HCT116 (cell line): ENCODE measurements at regions not wholly inside any gene's neighbourhood (a gene's known extent, or its start where the extent isn't known, plus 50 kb on each side); places are given as distances from the start of the nearest gene placed in this dataset.

Source experiments
- ATAC-seq: fragments of 200-7000 bp; cut with Tn5 transposase; 2 replicates; pipeline ENCODE4 v1.9.1; 2020; ENCODE audit warnings: mild to moderate bottlenecking, moderate library complexity
- BruUV-seq: library from RNA; stranded (reverse); fragments of 400-500 nt; replicated peaks from 2 replicates; lab custom pipeline; 2021; lab: Mats Ljungman, UMichigan
- CTCF ChIA-PET: fragments of 300-600 bp; sonication (Branson Sonifier 250); formaldehyde crosslinking; loops from one replicate; lab custom pipeline; 2021; ENCODE audit warnings: antibody characterized with exemption; lab: Charles Lee
- POLR2A ChIA-PET: fragments of 300-600, 350-600 bp; sonication (Branson Sonifier 250); formaldehyde crosslinking; loops from one replicate; lab custom pipeline; 2021; ENCODE audit warnings: antibody characterized with exemption; lab: Charles Lee
- RAD21 ChIA-PET, 2 experiments: fragments of 300-600 bp; sonication (Branson Sonifier 250); formaldehyde crosslinking; loops; one replicate each; lab custom pipeline; 2023; ENCODE audit warnings: low total read pairs in 2 of 2; ENCODE audit not compliant: uncharacterized antibody in 2 of 2, unreplicated experiment in 2 of 2, low non-redundant PET in 1 of 2; lab: Charles Lee
- DNase-seq: peaks from one replicate; pipeline ENCODE4 v3.0.0-alpha.2; 2010; ENCODE audit warnings: low read depth, low spot score
- H2AFZ ChIP-seq: fragments of 200-600 bp; shearing (Covaris generic), sonication (generic); 2 replicates; pipeline ENCODE4 v1.6.1; 2017; ENCODE audit warnings: low read depth, mixed run types, mixed read lengths, antibody characterized with exemption, low read length; ENCODE audit not compliant: poor library complexity, severe bottlenecking
- H3K27ac ChIP-seq: 2 replicates; pipeline ENCODE4 v1.5.1; 2012; ENCODE audit warnings: low read depth, low read length
- H3K27me3 ChIP-seq: fragments of 200-600 bp; sonication (generic); 2 replicates; pipeline ENCODE4 v1.6.1; 2016; ENCODE audit warnings: mixed run types, low read length, mixed read lengths; ENCODE audit not compliant: insufficient read depth
- H3K36me3 ChIP-seq, 2 experiments: fragments of 200-500 bp in 1 of 2; fragments of 200-600 bp in 1 of 2; sonication (Bioruptor generic) in 1 of 2; sonication (generic) in 1 of 2; 2 replicates each; pipeline versions ENCODE4 v1.5.1 to v1.6.1; 2014 to 2016; ENCODE audit warnings: low read length in 2 of 2, inconsistent platforms in 1 of 2, mixed read lengths in 1 of 2, mixed run types in 1 of 2; ENCODE audit not compliant: insufficient read depth in 2 of 2, control insufficient read depth in 1 of 2
- H3K4me1 ChIP-seq, 2 experiments: fragments of 200-600 bp in 1 of 2; sonication (generic) in 1 of 2; 2 replicates each; pipeline versions ENCODE4 v1.5.1 to v1.6.1; 2012 to 2017; ENCODE audit warnings: low read length in 2 of 2, inconsistent platforms in 1 of 2, mild to moderate bottlenecking in 1 of 2, mixed read lengths in 1 of 2, mixed run types in 1 of 2, moderate library complexity in 1 of 2; ENCODE audit not compliant: insufficient read depth in 2 of 2, control insufficient read depth in 1 of 2
- H3K4me2 ChIP-seq: fragments of 200-600 bp; sonication (generic); 2 replicates; pipeline ENCODE4 v1.6.1; 2017; ENCODE audit warnings: mixed run types, low read length, mixed read lengths
- H3K4me3 ChIP-seq, 2 experiments: fragments of 200-600 bp in 1 of 2; sonication (generic) in 1 of 2; replicated peaks in 1 of 2; 2 replicates each; pipeline ENCODE4 v1.5.1; 2011 to 2016; ENCODE audit warnings: low read length in 2 of 2, control low read depth in 1 of 2, low read depth in 1 of 2, mild to moderate bottlenecking in 1 of 2, mixed read lengths in 1 of 2, mixed run types in 1 of 2
- H3K79me2 ChIP-seq: fragments of 200-600 bp; sonication (generic); 2 replicates; pipeline ENCODE4 v1.6.1; 2017; ENCODE audit warnings: mild to moderate bottlenecking, mixed run types, low read length, moderate library complexity, mixed read lengths; ENCODE audit not compliant: insufficient read depth
- H3K9ac ChIP-seq: fragments of 200-600 bp; sonication (generic); 2 replicates; pipeline ENCODE4 v1.6.1; 2016; ENCODE audit warnings: low read length, mixed read lengths
- H3K9me2 ChIP-seq: fragments of 200-600 bp; sonication (generic), shearing (Covaris generic); 2 replicates; pipeline ENCODE4 v1.6.1; 2017; ENCODE audit warnings: mixed run types, mild to moderate bottlenecking, moderate library complexity; ENCODE audit not compliant: insufficient read depth
- H3K9me3 ChIP-seq, 2 experiments: fragments of 200-500 bp in 1 of 2; fragments of 200-600 bp in 1 of 2; sonication (Bioruptor generic) in 1 of 2; sonication (generic) in 1 of 2; 2 replicates each; pipeline ENCODE4 v1.6.1; 2014 to 2017; ENCODE audit warnings: low read length in 2 of 2, mixed read lengths in 2 of 2, inconsistent platforms in 1 of 2, low read depth in 1 of 2, mild to moderate bottlenecking in 1 of 2, mixed run types in 1 of 2, moderate library complexity in 1 of 2; ENCODE audit not compliant: control insufficient read depth in 1 of 2, insufficient read depth in 1 of 2
- H4K20me1 ChIP-seq: fragments of 200-600 bp; sonication (generic), shearing (Covaris generic); 2 replicates; pipeline ENCODE4 v1.6.1; 2017; ENCODE audit warnings: mixed run types, mild to moderate bottlenecking, moderate library complexity; ENCODE audit not compliant: insufficient read depth
- ATF3 ChIP-seq: IDR thresholded peaks from 2 replicates; pipeline ENCODE4 v1.6.1; 2012
- CEBPB ChIP-seq: IDR thresholded peaks from 2 replicates; pipeline ENCODE4 v1.6.1; 2012; ENCODE audit warnings: low read depth
- EGR1 ChIP-seq: IDR thresholded peaks from 2 replicates; pipeline ENCODE4 v1.6.1; 2012; ENCODE audit warnings: low read depth
- ELF1 ChIP-seq: IDR thresholded peaks from 2 replicates; pipeline ENCODE4 v1.6.1; 2012; ENCODE audit warnings: low read depth, borderline replicate concordance
- EZH2 ChIP-seq: fragments of 200-600 bp; sonication (generic); IDR thresholded peaks from 2 replicates; pipeline ENCODE4 v1.6.1; 2017; ENCODE audit warnings: antibody characterized with exemption, mixed run types
- FOSL1 ChIP-seq: IDR thresholded peaks from 2 replicates; pipeline ENCODE4 v1.6.1; 2012; ENCODE audit warnings: low read depth
- JUND ChIP-seq: IDR thresholded peaks from 2 replicates; pipeline ENCODE4 v1.6.1; 2012
- MAX ChIP-seq: IDR thresholded peaks from 2 replicates; pipeline ENCODE4 v1.6.1; 2012
- POLR2A ChIP-seq: IDR thresholded peaks from 2 replicates; pipeline ENCODE4 v1.7.0; 2011; ENCODE audit warnings: borderline replicate concordance; ENCODE audit not compliant: insufficient read depth, insufficient read length; ENCODE audit errors: extremely low read depth
- SP1 ChIP-seq: IDR thresholded peaks from 2 replicates; pipeline ENCODE4 v1.6.1; 2012; ENCODE audit warnings: low read depth
- TCF7L2 ChIP-seq: IDR thresholded peaks from 2 replicates; pipeline ENCODE4 v1.7.0; 2011; ENCODE audit warnings: borderline replicate concordance, inconsistent platforms; ENCODE audit not compliant: insufficient read depth, insufficient read length; ENCODE audit errors: extremely low read depth
- YY1 ChIP-seq: IDR thresholded peaks from 2 replicates; pipeline ENCODE4 v1.6.1; 2011; ENCODE audit warnings: low read length, low read depth, moderate library complexity, mild to moderate bottlenecking; ENCODE audit not compliant: insufficient replicate concordance; ENCODE audit errors: extremely low read depth
- ZFX ChIP-seq: fragments of 450-650 bp; IDR thresholded peaks from 2 replicates; pipeline ENCODE4 v1.6.1; 2017
- ZNF274 ChIP-seq: fragments of 200-500 bp; sonication (Bioruptor generic); IDR thresholded peaks from 2 replicates; pipeline ENCODE4 v1.6.1; 2014; ENCODE audit warnings: mild to moderate bottlenecking, low read depth, low read length, inconsistent platforms
- intact Hi-C: fragments of 100-400 bp; cut with micrococcal nuclease; formaldehyde crosslinking; loops from 2 replicates; pipeline ENCODE4 v1.10.0; 2022
- TF ChIP-seq, protein P1 (sequence below): IDR thresholded peaks from 2 replicates; pipeline ENCODE4 v1.6.1; 2012; ENCODE audit warnings: low read depth
- TF ChIP-seq, protein P2 (sequence below): IDR thresholded peaks from 2 replicates; pipeline ENCODE4 v1.6.1; 2011; ENCODE audit warnings: mild to moderate bottlenecking, low read length, moderate library complexity; ENCODE audit not compliant: insufficient replicate concordance; ENCODE audit errors: extremely low read depth

GRCh38 chr5:72625332-72625731 is 118.1 kb upstream of the ZNF366 start:
- TF ChIP-seq CEBPB (no peak), YY1 (no peak), FOSL1 (no peak), ATF3 (no peak), ZNF274 (no peak), EGR1 (no peak), MAX (no peak), POLR2A (no peak), SP1 (no peak), TCF7L2 (no peak), ZFX (no peak), EZH2 (no peak), ELF1 (no peak), JUND (no peak)
- TF ChIP-seq, protein P1, sequence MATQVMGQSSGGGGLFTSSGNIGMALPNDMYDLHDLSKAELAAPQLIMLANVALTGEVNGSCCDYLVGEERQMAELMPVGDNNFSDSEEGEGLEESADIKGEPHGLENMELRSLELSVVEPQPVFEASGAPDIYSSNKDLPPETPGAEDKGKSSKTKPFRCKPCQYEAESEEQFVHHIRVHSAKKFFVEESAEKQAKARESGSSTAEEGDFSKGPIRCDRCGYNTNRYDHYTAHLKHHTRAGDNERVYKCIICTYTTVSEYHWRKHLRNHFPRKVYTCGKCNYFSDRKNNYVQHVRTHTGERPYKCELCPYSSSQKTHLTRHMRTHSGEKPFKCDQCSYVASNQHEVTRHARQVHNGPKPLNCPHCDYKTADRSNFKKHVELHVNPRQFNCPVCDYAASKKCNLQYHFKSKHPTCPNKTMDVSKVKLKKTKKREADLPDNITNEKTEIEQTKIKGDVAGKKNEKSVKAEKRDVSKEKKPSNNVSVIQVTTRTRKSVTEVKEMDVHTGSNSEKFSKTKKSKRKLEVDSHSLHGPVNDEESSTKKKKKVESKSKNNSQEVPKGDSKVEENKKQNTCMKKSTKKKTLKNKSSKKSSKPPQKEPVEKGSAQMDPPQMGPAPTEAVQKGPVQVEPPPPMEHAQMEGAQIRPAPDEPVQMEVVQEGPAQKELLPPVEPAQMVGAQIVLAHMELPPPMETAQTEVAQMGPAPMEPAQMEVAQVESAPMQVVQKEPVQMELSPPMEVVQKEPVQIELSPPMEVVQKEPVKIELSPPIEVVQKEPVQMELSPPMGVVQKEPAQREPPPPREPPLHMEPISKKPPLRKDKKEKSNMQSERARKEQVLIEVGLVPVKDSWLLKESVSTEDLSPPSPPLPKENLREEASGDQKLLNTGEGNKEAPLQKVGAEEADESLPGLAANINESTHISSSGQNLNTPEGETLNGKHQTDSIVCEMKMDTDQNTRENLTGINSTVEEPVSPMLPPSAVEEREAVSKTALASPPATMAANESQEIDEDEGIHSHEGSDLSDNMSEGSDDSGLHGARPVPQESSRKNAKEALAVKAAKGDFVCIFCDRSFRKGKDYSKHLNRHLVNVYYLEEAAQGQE: no peak
- TF ChIP-seq, protein P2, sequence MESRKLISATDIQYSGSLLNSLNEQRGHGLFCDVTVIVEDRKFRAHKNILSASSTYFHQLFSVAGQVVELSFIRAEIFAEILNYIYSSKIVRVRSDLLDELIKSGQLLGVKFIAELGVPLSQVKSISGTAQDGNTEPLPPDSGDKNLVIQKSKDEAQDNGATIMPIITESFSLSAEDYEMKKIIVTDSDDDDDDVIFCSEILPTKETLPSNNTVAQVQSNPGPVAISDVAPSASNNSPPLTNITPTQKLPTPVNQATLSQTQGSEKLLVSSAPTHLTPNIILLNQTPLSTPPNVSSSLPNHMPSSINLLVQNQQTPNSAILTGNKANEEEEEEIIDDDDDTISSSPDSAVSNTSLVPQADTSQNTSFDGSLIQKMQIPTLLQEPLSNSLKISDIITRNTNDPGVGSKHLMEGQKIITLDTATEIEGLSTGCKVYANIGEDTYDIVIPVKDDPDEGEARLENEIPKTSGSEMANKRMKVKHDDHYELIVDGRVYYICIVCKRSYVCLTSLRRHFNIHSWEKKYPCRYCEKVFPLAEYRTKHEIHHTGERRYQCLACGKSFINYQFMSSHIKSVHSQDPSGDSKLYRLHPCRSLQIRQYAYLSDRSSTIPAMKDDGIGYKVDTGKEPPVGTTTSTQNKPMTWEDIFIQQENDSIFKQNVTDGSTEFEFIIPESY: no peak
- RAD21 ChIA-PET: no interaction called here

More at GRCh38 chr5:72625332-72625731, 118.1 kb upstream of the ZNF366 start:
- Histone ChIP-seq H3K27me3 (no peaks in the 10 kb centered on the region), H3K4me3 (no peak overlapping the region), H3K9ac (no peak overlapping the region), H4K20me1 (no peaks in the 10 kb centered on the region), H2AFZ (no peak overlapping the region), H3K36me3 (no peaks in the 10 kb centered on the region), H3K9me3 (no peaks in the 10 kb centered on the region), H3K27ac (no peak overlapping the region), H3K4me2 (no peak overlapping the region), H3K4me1 (no peaks in the 10 kb centered on the region), H3K9me2 (no peaks in the 10 kb centered on the region), H3K79me2 (no peaks in the 10 kb centered on the region)
- ATAC-seq (no peak), DNase-seq (no peak)
- ChIA-PET CTCF (no interaction called here), POLR2A (no interaction called here)
- BruUV-seq: no TSS peak
- intact Hi-C loops: no loop called here
